PC-3 (cell line): ENCODE measurements at regions not wholly inside any gene's neighbourhood (a gene's known extent, or its start where the extent isn't known, plus 50 kb on each side); places are given as distances from the start of the nearest gene placed in this dataset.

Source experiments
- EZH2 ChIP-seq: fragments of 300-600 bp; sonication (generic); IDR thresholded peaks from one replicate; pipeline ENCODE4 v1.6.1; 2017; ENCODE audit warnings: antibody characterized with exemption, mild to moderate bottlenecking, low read length; ENCODE audit not compliant: unreplicated experiment
- EZH2phosphoT487 ChIP-seq: fragments of 300-600 bp; sonication (generic); IDR thresholded peaks from 2 replicates; pipeline ENCODE4 v1.6.1; 2018; ENCODE audit warnings: mild to moderate bottlenecking, antibody characterized with exemption, low read length, borderline replicate concordance
- TF ChIP-seq, protein P1 (sequence below): fragments of 300-600 bp; sonication (generic); conservative IDR thresholded peaks from 2 replicates; pipeline ENCODE4 v1.5.1; 2017; ENCODE audit warnings: antibody characterized with exemption, low read depth, mild to moderate bottlenecking, low read length

DNA sequence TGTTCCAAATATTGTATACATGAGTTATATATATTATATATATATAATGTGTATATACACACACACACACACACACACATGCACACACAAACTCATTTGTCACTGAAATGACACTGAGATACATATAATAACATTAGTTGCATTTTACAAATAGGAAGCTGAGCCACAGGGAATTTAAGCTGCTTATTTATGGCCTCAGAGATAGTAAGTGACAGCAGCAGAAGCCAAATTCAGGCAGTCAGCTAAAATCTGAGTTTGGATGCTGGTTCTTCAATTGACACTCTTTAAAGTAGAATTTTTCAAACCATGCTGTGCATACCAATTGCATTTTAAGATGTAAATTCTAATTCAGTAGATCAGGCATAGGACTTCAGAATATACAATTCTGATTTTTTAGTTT lies 163.3 kb upstream of the CTSO start:
- TF ChIP-seq, protein P1, sequence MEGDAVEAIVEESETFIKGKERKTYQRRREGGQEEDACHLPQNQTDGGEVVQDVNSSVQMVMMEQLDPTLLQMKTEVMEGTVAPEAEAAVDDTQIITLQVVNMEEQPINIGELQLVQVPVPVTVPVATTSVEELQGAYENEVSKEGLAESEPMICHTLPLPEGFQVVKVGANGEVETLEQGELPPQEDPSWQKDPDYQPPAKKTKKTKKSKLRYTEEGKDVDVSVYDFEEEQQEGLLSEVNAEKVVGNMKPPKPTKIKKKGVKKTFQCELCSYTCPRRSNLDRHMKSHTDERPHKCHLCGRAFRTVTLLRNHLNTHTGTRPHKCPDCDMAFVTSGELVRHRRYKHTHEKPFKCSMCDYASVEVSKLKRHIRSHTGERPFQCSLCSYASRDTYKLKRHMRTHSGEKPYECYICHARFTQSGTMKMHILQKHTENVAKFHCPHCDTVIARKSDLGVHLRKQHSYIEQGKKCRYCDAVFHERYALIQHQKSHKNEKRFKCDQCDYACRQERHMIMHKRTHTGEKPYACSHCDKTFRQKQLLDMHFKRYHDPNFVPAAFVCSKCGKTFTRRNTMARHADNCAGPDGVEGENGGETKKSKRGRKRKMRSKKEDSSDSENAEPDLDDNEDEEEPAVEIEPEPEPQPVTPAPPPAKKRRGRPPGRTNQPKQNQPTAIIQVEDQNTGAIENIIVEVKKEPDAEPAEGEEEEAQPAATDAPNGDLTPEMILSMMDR = no peak
- no peak for TF ChIP-seq EZH2
- TF ChIP-seq EZH2phosphoT487 = no peak
